Activated T-helper 1 cell treated with anti-CD3 and anti-CD28 coated beads, Interleukin-2, amount 50 U/mL, for 16 hours (primary cell): ENCODE measurements at regions not wholly inside any gene's neighbourhood (a gene's known extent, or its start where the extent isn't known, plus 50 kb on each side); places are given as distances from the start of the nearest gene placed in this dataset.
"Not testable (repeated sequence)": the region's sequence is repeated elsewhere in the genome, so short reads cannot be mapped to it uniquely, and the experiment has no call there.

Experiments
- DNase-seq, 2 donors: peaks; one replicate each; pipeline ENCODE4 v3.0.0-alpha.2; 2020; ENCODE audit warnings: low read depth in 1 of 2, low spot score in 1 of 2

DNA sequence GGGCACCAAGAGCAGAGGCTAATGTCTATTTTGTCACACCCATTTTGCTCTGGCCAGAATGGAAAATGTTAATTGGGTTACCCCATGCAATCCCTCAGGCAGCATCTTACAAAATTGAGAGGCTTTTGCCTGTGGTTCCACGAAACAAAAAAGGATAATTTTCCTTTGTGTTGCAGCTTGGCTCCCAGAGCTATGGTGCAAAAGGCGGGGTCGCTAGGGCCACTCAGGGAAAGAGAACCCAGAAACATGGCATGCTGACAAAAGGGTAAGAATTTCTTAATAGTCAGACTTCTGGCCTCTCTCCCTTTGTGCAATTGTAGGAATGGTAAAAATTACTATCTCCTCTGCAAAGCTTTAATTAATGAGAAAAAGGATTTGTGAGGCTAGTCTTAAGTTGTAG is 119.6 kb upstream of the BANK1 start:
- DNase-seq: no peak

DNA sequence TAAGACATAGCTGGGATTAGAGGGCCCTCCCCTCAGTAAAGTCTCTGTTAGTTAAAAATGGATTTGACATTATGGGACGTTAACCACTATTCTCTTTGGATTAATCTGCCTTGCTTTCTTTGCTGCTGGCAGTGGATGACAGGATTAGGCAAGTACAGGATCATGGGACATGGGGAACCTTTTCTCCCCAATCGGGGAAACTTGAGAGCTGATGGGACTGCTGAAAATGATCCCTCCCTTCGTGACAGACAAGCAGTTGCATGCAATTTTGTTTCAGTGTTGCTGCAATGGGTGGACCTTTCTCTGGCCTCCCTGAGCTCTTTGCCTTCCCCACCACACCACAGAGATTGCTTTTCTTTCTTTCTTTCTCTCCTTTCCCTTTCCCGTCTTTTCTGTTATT is 120.2 kb upstream of the BANK1 start:
- no peak for DNase-seq

DNA sequence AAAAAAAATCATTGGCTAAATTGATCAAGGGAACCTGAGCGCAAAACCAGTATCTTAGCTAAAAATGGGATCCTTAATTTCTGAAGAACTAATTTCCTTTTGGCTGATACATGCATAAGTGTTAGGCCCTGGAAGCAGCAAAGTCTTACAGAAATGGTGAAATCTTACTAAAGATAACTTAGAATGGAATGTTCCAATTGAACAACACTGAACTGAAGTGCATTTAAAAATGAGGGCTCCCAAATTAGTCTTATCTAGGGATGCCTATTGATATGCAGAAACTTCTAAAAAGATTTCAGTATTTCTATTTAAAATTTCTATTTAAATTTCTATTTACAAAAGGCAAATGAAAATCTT is 120.7 kb upstream of the BANK1 start:
- no peak for DNase-seq

DNA sequence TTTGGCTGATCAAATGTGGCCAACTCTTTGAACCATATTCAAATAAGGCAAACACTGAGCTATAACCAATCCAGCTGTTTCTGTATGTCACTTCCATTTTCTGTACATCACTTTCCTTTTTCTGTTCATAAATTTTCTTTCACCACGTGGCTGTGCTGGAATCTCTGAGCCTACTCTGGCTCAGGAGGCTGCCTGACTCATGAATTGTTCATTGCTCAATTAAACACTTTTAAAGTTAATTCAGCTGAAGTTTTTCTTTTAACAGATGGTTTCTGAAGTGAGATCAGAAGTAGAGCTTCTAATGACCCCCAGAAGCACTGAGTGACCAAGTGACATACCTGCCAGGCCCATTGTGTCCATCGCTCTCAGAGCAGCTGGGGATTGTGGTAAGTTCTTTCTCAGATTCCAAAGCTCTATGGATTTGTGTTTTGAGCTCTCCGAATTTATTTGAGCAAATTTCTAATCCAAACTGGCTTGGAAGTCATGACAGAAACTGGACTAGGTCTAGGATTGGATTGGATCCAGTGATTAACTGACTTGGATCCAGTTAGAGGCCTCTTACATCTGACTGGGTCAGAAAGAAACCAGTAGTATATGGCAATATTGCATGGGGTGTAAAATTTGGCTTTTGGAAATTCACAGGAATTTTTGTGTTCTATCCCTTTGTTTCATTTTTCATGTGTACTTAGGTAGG is 121.2 kb upstream of the BANK1 start:
- DNase-seq: no peak

DNA sequence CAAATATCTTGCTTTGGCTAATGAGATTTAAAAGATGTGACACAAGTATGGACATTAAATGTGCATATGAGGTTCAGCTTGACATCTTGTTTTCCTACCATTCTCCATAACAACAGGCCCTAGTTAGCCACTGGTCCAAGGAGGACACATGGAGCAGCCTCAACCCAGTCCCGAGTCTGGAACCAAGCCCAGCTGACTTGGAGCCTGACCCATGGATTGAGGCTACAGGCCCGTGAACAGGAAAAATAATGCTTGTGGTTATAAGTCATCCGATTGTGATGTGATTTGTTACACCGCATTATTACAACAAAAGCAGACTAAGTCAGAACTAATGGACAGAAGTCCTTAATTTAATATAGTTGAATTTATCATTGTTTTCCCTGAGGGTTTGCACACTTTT is 123.2 kb upstream of the BANK1 start:
- no peak for DNase-seq

DNA sequence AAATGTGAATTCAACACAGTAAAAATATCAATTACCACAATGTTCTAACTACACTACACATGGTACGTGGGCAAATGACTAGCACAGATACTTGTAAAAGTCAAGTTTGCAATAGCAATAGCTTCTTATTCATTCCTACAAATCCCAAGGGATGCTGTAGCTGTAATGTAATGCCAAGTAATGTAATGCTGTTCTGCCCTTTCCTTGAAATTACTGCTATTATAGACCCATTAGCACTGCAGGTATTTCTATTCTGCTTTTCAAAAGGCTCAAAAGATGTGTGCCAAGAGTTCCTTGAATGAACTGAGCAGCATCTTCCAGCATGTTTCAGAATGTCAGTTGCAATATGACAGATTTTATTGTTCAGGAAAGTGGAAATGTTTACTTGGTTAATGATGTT is 129.9 kb upstream of the BANK1 start:
- DNase-seq: no peak

DNA sequence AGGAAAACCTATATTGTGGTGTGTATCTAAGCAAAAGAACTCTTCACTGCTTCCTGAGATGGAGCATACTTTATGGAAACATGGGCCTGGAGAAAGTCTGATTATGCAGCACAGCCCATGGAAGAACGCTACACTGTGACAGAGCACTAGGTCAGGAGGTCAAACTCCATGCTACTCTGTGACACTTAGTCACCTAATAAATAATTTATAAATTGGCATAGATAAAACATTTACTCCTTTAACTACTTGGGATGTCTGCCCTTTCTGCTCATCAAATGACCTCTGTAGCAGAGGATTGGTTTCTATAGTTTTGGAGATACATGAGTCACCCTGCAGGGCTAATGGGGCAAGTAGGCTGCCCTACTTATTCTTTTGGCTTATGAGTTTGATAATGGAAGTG is 134.7 kb upstream of the BANK1 start:
- no peak for DNase-seq

DNA sequence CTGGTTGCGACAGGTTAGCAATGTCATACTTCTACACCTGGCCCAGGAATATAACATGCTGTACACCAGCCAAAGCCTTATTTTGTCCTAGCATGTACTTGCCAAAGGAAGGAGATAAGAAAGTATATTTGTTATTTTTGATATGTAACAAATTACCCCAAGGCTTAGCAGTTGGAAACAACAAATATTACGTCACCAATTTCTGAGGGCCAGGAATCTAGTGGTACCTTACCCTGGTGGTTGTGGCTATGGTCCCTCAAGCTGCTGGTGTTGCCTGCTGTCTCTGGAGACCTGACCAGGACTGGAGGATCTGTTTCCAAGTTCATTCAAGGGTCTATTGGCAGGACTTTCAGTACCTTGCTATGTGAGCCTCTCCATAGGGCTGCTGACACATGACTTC is 135.5 kb upstream of the BANK1 start:
- DNase-seq: no peak

DNA sequence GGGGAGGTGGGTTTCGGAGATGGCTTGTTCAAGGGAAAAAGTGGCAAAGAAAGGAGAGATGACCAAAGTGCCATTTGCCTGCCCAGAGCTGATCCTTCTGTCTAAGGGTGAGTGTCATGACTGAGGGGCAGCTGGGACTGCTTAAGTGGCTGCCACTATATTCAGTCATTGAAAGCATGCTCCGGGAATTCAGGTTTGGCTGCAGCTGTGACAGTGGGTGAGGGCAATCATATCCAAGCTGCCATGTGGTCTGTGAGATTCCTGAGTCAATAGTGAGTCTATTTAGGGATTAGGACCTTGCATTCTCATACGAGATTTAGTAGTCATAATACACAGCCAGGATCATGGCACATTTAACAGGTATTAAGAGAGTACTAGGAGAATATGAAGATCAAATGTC is 138.8 kb upstream of the BANK1 start:
- no peak for DNase-seq

DNA sequence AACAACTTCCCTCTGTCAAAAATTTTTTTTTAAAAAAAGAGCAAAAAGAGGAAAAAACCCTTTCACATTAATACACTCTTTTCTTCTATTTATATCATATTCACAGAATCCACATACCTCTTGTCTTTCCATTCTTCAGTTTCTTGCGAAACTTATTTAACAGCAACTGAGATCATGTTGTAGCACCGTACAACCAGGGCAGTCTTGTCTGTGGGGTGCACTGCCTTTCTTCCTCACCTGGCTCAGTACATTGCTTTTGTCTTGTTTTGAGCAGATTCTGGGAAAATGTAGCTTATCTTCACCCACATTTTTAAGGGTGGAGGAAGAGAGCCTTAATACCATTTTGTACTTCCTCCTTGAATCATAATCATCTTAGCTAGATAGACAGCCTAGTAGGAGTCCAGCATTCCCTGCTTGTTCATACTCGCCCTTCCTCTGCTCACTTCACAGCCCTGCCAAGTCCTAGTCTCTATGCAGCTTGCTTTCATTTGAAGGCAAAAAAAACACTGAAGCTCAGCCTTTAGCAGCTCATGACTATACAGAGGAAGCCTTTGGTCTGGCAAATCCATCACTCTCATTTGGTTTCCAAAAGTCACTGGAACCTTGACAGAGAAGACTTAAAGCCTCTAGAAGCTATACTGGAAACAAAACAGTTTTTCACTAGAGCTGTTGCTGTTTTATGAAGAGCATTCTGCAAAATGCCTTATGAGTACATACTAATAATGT is 140.6 kb upstream of the BANK1 start:
- no peak for DNase-seq

DNA sequence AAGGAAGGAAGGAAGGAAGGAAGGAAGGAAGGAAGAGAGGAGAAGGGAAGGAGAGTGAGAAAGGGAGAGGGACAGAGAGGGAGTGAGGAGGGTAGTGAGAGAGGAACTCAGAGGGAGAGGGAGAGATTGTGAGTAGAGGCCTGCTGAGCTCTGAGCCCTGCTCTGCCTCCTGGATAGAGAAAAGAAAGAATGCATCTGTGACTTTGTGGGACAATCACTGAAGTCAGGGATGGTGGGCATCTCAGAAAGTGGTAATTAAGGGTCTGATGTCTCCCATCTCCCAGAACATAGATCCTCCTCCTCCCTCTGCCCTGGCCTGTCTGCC is 142.9 kb upstream of the BANK1 start:
- DNase-seq: no peak

DNA sequence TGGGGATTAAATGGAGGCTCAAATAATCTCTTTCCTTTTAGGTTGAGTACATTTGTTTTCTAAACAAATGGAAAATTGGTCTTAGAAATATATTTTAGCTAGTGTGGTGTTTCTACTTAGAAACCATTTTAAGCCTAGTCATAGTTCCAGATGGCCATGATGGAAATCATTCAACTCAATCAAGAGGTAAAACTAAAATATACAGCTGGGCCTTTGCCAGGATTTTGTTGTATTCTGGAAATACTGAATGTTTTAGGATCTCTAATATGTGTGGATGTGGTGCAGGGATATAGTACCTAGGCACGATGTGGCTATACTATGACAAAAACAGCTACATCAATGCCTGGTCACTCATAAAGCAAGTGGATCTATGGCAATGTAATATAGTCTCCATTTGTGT is 146.0 kb upstream of the BANK1 start:
- no peak for DNase-seq

DNA sequence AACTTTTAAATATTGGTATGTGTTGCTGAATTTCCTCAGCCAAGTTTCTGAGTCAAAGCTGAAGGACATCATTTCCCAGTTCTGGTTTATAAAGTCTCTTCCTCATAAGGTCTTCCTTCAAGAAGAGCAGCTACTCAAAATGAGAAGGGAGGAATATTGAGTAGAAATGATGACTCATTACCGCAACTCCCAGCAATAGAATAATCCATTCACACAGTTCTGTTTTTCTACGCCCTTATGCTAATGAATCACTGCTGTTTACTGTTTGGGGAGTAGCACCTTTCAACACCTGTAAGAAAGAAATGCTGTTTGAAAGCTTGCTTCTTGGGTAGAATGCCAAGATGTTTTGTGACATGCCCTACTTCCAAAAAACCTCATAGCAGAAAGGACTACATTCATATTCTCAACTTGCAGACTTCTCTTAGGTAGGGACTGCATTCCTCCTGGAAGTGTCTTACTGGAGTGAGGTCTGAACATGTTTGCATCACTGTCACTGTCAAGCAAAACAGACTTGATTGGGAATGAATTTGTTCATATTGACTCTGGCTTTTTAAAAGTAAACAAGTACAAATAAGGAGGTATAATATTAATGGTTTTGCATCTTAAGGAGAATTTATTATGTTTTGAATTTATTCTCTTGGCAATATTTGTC is 147.2 kb upstream of the BANK1 start:
- no peak for DNase-seq

DNA sequence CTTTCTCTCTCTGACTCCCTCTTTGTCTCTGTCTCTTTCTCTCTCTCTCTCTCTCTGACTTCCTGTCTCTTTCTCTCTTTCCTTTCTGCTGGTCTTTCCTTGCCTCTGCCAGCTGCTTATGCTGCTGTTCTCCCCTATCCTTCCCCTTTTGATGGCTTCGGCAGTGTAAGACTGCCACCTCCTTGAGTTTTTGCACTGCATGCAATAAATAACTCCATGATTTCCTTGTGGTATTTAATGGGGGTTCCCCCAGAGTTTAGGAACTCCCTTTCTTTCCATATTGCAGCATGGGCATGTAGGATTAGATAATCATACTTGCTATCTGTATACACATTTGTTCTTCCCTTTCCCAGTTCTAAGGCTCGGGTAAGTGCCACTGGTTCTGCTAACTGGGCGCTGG is 157.8 kb upstream of the BANK1 start:
- DNase-seq: not testable (repeated sequence)

DNA sequence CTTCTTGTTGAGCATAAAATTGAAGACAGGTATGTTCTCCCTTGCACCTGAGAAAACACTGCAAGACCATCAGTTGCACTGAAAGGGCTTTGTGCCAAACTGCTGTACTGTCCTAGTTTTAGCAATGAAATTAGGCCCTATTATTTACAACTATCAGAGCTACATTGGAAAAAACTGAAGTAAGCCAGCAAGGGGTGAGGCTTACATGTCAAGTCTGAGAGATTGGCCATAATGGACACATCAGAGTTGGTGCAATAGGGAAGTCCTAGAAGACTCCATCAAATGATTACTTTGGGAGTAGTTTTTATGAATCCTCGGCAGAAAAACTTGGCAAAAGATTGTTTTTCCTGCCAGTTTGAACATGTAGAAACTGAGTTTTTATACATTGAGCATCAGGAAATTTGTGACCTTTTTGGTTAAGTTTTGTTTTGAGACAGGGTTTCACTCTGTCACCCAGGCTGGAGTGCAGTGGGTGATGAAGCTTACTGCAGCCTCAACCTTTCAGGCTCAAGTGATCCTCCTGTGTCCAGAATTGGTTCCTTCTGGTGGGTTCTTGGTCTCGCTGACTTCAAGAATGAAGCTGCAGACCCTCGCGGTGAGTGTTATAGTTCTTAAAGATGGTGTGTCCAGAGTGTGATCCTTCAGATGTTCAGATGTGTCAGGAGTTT is 160.1 kb upstream of the BANK1 start:
- no peak for DNase-seq

DNA sequence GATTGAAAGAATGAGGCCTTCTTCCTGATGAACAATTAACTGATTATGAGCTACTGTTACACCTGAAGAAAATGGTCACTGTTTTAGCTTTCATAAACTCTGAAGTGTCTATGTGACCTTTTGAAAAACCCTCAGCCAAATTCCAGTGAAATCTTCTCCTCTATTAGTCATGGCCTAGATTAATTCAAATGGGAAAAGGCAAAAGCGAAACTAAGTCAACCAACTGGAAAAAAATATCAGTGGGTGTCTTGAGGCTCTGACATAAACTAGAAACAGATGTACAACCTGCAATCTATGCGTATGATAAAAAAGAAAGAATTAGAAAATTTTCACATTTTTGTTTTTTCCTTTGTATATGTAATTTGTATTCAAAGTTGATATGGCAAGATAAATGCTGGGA is 169.4 kb upstream of the BANK1 start:
- no peak for DNase-seq

DNA sequence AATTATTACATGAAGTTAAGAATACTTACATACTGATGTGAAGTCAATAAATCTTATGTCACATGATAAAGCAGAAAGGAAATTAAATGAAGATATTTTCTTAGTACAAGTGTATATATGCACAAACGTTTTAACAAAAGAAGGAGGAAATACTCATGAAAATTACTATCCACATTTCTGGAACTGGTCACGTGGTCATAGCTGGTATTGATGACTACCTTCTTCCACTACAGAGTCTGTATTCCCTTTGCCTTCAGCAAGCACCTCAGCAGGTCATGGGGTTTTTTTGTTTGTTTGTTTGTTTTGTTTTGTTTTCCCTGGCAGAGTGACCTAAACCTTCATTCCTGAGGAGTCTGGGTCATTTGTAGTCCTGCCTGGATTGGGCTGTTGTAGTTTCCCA is 174.9 kb upstream of the BANK1 start:
- no peak for DNase-seq

DNA sequence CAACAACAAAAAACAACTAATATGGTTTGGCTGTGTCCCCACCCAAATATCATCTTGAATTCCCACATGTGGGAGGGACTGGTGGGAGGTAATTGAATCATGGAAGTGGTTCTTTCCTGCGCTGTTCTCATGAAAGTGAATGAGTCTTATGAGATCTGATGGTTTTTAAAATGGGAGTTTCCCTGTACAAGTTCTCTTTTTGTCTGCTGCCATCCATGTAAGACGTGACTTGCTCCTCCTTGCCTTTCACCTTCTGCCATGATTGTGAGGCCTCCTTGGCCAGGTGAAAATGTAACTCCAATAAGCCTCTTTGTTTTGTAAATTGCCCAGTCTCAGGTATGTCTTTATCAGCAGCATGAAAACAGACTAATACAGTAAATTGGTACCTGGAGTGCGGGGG is 183.5 kb upstream of the BANK1 start:
- not testable (repeated sequence) for DNase-seq

DNA sequence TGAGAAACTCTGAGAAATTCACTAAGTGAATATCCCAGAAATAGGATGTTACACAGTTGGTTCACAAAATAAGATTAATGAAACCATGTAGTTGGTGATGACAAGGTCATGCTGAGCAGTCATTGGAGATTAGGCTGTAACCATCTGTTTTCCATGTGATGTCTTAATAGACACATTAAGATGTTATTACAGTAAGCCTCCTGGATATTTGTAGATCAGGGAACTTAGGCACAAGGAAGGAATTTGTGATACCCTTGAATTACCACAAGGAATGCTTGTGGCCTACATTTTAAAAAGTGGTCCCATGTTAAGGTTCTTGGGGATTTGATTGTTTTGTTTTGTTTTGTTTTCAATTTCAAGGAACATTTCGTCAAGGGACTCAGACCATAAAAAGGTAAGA is 185.6 kb upstream of the BANK1 start:
- no peak for DNase-seq

DNA sequence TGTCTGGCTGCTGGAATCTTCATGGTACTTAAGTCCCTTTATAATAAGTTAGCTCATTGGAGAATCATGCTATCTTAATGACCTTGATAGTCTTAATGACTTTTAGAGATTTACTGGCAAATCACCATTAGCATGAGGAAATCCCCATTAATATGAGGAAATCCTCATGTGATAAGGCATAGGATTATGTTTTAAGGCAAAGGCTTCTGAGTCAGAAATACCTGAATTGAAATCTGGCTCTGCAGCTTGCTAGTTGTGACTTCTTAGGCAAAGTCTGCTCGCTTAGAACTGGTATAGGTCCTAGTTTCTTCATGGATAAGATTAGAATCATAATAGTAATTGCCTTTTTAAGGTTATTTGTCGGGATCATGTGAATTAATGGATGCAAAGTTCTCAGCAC is 190.2 kb upstream of the BANK1 start:
- no peak for DNase-seq

DNA sequence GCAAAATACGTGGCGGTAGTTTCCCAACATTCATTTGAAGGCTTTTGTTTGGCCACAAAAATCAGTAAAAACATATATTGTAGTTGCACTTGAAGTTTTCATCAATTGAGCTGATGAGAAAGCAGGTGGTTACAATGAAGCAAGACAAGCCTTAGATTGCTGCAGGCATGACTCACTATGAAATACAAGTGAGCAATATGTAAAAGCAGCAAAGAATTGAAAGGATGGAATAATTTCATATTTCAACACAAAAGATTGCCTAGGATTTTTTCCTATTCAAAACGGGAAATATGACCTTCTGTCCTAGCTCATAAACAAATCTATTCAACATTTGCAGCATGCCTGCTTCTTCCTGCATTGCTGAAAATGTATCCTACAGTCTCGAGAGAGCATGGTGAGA is 190.9 kb upstream of the BANK1 start:
- no peak for DNase-seq

DNA sequence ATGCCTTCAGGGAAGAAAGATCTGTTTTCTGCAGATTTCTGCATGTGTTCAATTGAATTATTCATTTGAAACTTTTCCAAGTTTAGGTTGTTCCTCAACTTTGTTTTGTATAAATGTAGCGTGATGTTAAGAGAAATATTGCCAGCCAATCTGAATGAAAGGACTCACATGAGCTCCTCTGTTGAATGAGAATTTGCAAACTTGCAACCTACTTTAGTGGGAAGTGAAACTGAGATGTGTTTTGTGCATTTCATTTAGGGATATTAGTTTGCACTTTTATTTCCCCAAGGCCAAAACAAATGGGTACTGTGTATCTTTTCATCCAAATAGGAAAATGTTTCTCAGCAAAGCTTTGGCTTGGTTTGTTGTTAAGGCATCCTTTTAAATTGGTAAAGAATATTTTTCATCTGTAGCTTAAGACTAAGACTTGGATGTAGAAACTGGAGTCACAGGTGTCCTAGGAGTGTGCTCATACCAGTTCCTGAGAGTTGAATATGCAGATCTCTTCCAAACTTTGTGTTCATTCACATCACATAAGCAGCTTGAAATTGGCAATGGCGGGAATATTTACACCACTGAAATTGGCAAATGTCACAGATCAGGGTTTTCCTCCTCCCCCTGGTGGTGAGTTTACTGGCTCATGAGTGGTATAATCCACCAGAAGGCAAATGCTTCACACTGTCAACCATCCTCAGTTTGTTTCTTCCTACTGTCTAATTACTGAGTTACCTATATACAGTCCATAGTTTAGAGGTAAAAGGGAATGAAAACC is 193.6 kb upstream of the BANK1 start:
- DNase-seq: no peak
